Stromal cell of bone marrow (primary cell): ENCODE measurements at regions not wholly inside any gene's neighbourhood (a gene's known extent, or its start where the extent isn't known, plus 50 kb on each side); places are given as distances from the start of the nearest gene placed in this dataset.
"Not testable (repeated sequence)": the region's sequence is repeated elsewhere in the genome, so short reads cannot be mapped to it uniquely, and the experiment has no call there.

ENCODE experiments used
- DNase-seq: peaks from one replicate; pipeline ENCODE4 v3.0.0-alpha.2; 2012; ENCODE audit warnings: low read depth

- DNase-seq, result no peak
Observed at GRCh38 chr2:76170856-76171255, 460.1 kb upstream of the GCFC2 start.

GRCh38 chr2:76170009-76170384 is 459.3 kb upstream of the GCFC2 start:
- no peak for DNase-seq

GRCh38 chr2:76169276-76170008 is 458.7 kb upstream of the GCFC2 start:
- no peak for DNase-seq

GRCh38 chr2:76163860-76164259 is 453.1 kb upstream of the GCFC2 start:
- no peak for DNase-seq

- DNase-seq, result no peak
Observed at GRCh38 chr2:76160670-76161069, 450.0 kb upstream of the GCFC2 start.

- no peak for DNase-seq
Observed at GRCh38 chr2:76159042-76159648, 448.4 kb upstream of the GCFC2 start.

GRCh38 chr2:76157531-76157930 is 446.8 kb upstream of the GCFC2 start:
- no peak for DNase-seq

GRCh38 chr2:76154981-76155380 is 444.3 kb upstream of the GCFC2 start:
- no peak for DNase-seq

GRCh38 chr2:76149846-76150245 is 439.1 kb upstream of the GCFC2 start:
- no peak for DNase-seq

GRCh38 chr2:76139303-76139702 is 428.6 kb upstream of the GCFC2 start:
- DNase-seq, result not testable (repeated sequence)

GRCh38 chr2:76128622-76129021 is 417.9 kb upstream of the GCFC2 start:
- DNase-seq, result no peak

- no peak for DNase-seq
Observed at GRCh38 chr2:76120176-76120575, 409.5 kb upstream of the GCFC2 start.

GRCh38 chr2:76089683-76090082 is 379.0 kb upstream of the GCFC2 start:
- DNase-seq, result no peak

GRCh38 chr2:76083248-76083647 is 372.5 kb upstream of the GCFC2 start:
- DNase-seq, result no peak

- no peak for DNase-seq
Observed at GRCh38 chr2:76082509-76082908, 371.8 kb upstream of the GCFC2 start.

- DNase-seq, result no peak
Observed at GRCh38 chr2:76080154-76080553, 369.4 kb upstream of the GCFC2 start.

GRCh38 chr2:76075126-76075525 is 364.4 kb upstream of the GCFC2 start:
- no peak for DNase-seq

- no peak for DNase-seq
Observed at GRCh38 chr2:76073992-76074604, 363.4 kb upstream of the GCFC2 start.

GRCh38 chr2:76050196-76050595 is 339.5 kb upstream of the GCFC2 start:
- no peak for DNase-seq

- no peak for DNase-seq
Observed at GRCh38 chr2:76044701-76045100, 334.0 kb upstream of the GCFC2 start.

GRCh38 chr2:76039505-76039904 is 328.8 kb upstream of the GCFC2 start:
- no peak for DNase-seq

- no peak for DNase-seq
Observed at GRCh38 chr2:76027761-76028160, 317.0 kb upstream of the GCFC2 start.

GRCh38 chr2:76019128-76019527 is 308.4 kb upstream of the GCFC2 start:
- no peak for DNase-seq

- no peak for DNase-seq
Observed at GRCh38 chr2:76009484-76009883, 298.8 kb upstream of the GCFC2 start.
